Chondrocyte (in vitro differentiated cells): ENCODE measurements at regions not wholly inside any gene's neighbourhood (a gene's known extent, or its start where the extent isn't known, plus 50 kb on each side); places are given as distances from the start of the nearest gene placed in this dataset.

Source experiments
- DNase-seq: peaks from one replicate; pipeline ENCODE4 v3.0.0; 2021; ENCODE audit warnings: mixed read lengths, low spot score
- H3K27ac Mint-ChIP-seq: one replicate; pipeline ENCODE4 v1.8.0; 2021; ENCODE audit warnings: mild to moderate bottlenecking, moderate library complexity, mixed read lengths; ENCODE audit not compliant: unreplicated experiment
- H3K27me3 Mint-ChIP-seq: 2 replicates; pipeline ENCODE4 v1.8.0; 2021; ENCODE audit warnings: low read depth, mixed read lengths
- H3K36me3 Mint-ChIP-seq: 2 replicates; pipeline ENCODE4 v1.8.0; 2021; ENCODE audit warnings: low read depth, mixed read lengths
- H3K4me1 Mint-ChIP-seq: 2 replicates; pipeline ENCODE4 v1.8.0; 2021; ENCODE audit warnings: low read depth, mild to moderate bottlenecking, mixed read lengths
- H3K4me3 Mint-ChIP-seq: one replicate; pipeline ENCODE4 v1.8.0; 2021; ENCODE audit warnings: mild to moderate bottlenecking, moderate library complexity, mixed read lengths; ENCODE audit not compliant: unreplicated experiment
- H3K9me3 Mint-ChIP-seq: 2 replicates; pipeline ENCODE4 v1.8.0; 2021; ENCODE audit warnings: low read depth, mixed read lengths
- TF ChIP-seq, protein P1 (sequence below): fragments of 200-600 bp; sonication (generic); IDR thresholded peaks from 2 replicates; pipeline ENCODE4 v1.5.0; 2021; ENCODE audit warnings: antibody characterized with exemption, mild to moderate bottlenecking, moderate library complexity

DNA sequence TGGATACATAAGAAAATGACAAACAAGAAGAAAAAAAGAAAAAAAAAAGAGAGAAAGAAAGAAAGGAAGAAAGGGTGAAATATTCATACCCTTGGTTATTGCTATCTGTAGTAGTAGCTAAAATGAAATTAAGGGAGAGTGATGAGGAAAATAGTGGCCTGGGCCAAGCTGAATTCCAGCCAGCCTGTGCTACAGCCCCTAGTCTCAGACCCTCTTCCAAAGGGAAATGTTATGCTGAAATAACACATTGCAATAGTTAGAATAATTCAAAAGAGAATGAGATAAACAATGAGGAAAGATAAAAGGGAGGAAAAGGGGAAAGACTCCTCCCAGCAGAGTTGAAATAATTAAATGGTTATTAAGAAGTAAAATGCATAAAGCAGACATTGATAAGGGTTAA is 268.4 kb upstream of the ROBO1 start:
- Mint-ChIP-seq H3K36me3 (no peaks in the 10 kb centered on the region), H3K4me3 (no peak overlapping the region), H3K4me1 (no peaks in the 10 kb centered on the region), H3K27me3 (no peaks in the 10 kb centered on the region), H3K27ac (no peak overlapping the region), H3K9me3 (no peaks in the 10 kb centered on the region)
- TF ChIP-seq, protein P1, sequence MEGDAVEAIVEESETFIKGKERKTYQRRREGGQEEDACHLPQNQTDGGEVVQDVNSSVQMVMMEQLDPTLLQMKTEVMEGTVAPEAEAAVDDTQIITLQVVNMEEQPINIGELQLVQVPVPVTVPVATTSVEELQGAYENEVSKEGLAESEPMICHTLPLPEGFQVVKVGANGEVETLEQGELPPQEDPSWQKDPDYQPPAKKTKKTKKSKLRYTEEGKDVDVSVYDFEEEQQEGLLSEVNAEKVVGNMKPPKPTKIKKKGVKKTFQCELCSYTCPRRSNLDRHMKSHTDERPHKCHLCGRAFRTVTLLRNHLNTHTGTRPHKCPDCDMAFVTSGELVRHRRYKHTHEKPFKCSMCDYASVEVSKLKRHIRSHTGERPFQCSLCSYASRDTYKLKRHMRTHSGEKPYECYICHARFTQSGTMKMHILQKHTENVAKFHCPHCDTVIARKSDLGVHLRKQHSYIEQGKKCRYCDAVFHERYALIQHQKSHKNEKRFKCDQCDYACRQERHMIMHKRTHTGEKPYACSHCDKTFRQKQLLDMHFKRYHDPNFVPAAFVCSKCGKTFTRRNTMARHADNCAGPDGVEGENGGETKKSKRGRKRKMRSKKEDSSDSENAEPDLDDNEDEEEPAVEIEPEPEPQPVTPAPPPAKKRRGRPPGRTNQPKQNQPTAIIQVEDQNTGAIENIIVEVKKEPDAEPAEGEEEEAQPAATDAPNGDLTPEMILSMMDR = no peak
- DNase-seq = no peak

DNA sequence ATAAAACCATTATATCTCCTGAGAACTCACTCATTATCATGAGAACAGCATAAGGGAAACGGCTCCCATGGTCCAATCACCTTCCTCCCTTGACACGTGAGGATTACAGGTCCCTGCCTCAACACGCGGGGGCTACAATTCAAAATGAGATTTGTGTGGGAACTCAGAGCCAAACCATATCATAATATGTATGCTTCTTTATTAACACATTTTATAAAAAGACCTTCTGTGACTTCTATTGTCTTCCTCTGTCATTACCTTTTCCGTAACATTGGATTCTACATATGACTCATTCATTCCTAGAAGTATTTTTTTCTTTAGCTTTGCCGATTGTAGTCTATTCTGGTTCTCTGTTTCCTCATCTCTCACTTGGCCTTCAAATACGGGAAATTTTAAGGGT is 267.2 kb upstream of the ROBO1 start:
- Mint-ChIP-seq H3K4me1 (no peaks in the 10 kb centered on the region), H3K27me3 (no peaks in the 10 kb centered on the region), H3K36me3 (no peaks in the 10 kb centered on the region), H3K27ac (no peak overlapping the region), H3K9me3 (no peaks in the 10 kb centered on the region), H3K4me3 (no peak overlapping the region)
- DNase-seq = no peak
- TF ChIP-seq, protein P1 = no peak

DNA sequence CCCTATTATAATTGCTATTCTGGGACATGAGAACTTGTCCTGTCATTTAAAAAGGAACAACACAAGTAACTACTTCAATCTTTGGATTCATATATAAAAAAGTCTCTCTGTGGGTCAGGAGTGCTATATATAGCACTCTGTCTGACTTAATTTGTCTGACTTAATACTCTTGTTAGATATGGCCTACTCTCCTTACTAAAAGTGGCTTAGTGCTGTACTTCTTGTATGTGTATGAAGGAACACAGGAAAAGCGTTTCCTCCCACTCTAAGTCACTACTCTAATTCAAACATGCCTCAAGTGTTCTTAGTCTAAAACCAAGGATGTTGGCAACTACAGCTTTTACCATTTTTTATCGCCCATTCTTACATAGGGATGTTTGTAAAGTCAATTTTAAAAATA is 255.2 kb upstream of the ROBO1 start:
- no peak for DNase-seq
- peaks cover 3% of the 10 kb centered on the region for H3K9me3 Mint-ChIP-seq
- no peak overlapping the region for H3K27ac Mint-ChIP-seq
- TF ChIP-seq, protein P1 = no peak
- no peaks in the 10 kb centered on the region for H3K27me3 Mint-ChIP-seq
- H3K4me3 Mint-ChIP-seq = no peak overlapping the region
- H3K36me3 Mint-ChIP-seq = no peaks in the 10 kb centered on the region
- peaks cover 2% of the 10 kb centered on the region for H3K4me1 Mint-ChIP-seq

GRCh38 chr3:80018375-80018774 is 250.6 kb upstream of the ROBO1 start:
- Mint-ChIP-seq H3K36me3 (no peaks in the 10 kb centered on the region), H3K4me3 (no peak overlapping the region), H3K4me1 (peaks cover 2% of the 10 kb centered on the region), H3K27me3 (no peaks in the 10 kb centered on the region), H3K9me3 (peaks cover 3% of the 10 kb centered on the region), H3K27ac (no peak overlapping the region)
- TF ChIP-seq, protein P1 = no peak
- DNase-seq = no peak

GRCh38 chr3:80017369-80017768 is 249.6 kb upstream of the ROBO1 start:
- Mint-ChIP-seq H3K36me3 (no peaks in the 10 kb centered on the region), H3K27ac (no peak overlapping the region), H3K4me3 (no peak overlapping the region), H3K4me1 (no peaks in the 10 kb centered on the region), H3K27me3 (no peaks in the 10 kb centered on the region), H3K9me3 (peaks cover 3% of the 10 kb centered on the region)
- TF ChIP-seq, protein P1 = no peak
- no peak for DNase-seq
